Neutrophil (primary cell): ENCODE measurements at regions not wholly inside any gene's neighbourhood (a gene's known extent, or its start where the extent isn't known, plus 50 kb on each side); places are given as distances from the start of the nearest gene placed in this dataset.
"Not testable (repeated sequence)": the region's sequence is repeated elsewhere in the genome, so short reads cannot be mapped to it uniquely, and the experiment has no call there.

Experiments
- H3K27ac ChIP-seq: fragments of 200-600 bp; sonication (generic); 2 replicates; pipeline ENCODE4 v1.5.1; 2016; ENCODE audit warnings: mild to moderate bottlenecking, moderate library complexity
- H3K27me3 ChIP-seq: fragments of 200-600 bp; sonication (generic); 2 replicates; pipeline ENCODE4 v1.6.0; 2016; ENCODE audit warnings: mild to moderate bottlenecking
- H3K36me3 ChIP-seq: fragments of 200-600 bp; sonication (generic); 2 replicates; pipeline ENCODE4 v1.5.1; 2017
- H3K4me1 ChIP-seq, 2 experiments: fragments of 200-600 bp in 1 of 2; sonication (generic) in 1 of 2; 1 replicate in 1 of 2; 2 replicates in 1 of 2; pipeline versions ENCODE4 v1.5.1 to v1.6.1; 2013 to 2016; ENCODE audit warnings: low read depth in 1 of 2, low read length in 1 of 2, mild to moderate bottlenecking in 1 of 2, moderate library complexity in 1 of 2; ENCODE audit not compliant: control insufficient read depth in 1 of 2, insufficient read depth in 1 of 2
- H3K4me3 ChIP-seq, 2 experiments: fragments of 200-600 bp in 1 of 2; sonication (generic) in 1 of 2; 1 replicate in 1 of 2; 2 replicates in 1 of 2; pipeline ENCODE4 v1.5.1; 2013 to 2016; ENCODE audit warnings: low read depth in 1 of 2, low read length in 1 of 2, mild to moderate bottlenecking in 1 of 2, moderate library complexity in 1 of 2
- H3K9me3 ChIP-seq: fragments of 200-600 bp; sonication (generic); 2 replicates; pipeline ENCODE4 v1.5.1; 2016
- TF ChIP-seq, protein P1 (sequence below): fragments of 200-600 bp; sonication (generic); IDR thresholded peaks from 2 replicates; pipeline ENCODE4 v1.5.1; 2016; ENCODE audit warnings: antibody characterized with exemption

DNA sequence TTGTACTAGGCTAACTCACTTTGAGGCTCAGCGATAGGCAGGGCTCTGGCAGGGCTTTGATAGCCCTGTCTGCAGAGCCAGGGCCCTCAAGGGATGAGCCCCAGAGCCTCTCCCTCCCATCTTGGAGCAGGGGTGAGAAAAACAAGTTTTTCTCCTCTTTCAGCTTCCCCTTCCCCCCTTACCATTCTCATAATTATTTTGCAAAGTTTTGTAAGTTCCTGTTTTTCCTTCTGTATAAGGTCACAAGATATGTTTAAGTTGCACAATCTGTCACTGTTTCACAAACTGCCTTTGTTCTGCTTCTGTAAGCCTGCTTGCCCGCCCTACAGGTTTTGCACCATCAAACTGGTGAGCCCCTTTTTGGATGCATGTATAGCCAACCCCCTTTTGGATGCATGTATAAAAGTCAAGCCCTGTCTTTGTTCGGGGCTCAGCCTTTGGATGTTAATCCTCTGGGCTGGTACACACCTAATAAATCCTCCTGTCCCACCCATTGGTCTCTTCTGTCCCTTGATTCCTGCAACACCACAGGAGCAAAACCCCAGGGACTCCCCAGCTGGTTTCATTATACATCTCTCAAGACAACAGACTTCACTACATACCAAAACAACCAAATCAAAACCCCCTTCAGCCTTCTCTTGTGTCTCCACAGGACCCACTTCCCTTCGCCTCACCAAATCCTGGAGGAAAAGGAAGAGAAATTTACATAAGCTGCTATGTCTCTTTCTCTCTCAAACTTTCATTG lies 52.5 kb upstream of the RESF1 start:
- Histone ChIP-seq H3K4me3 (peak overlapping the region in 1 of 2 experiments; percentile 5), H3K36me3 (no peaks in the 10 kb centered on the region), H3K9me3 (no peaks in the 10 kb centered on the region), H3K27ac (peak overlapping the region; percentile 93), H3K27me3 (no peaks in the 10 kb centered on the region), H3K4me1 (peaks cover 27% of the 10 kb centered on the region in 2 experiments)
- TF ChIP-seq, protein P1, sequence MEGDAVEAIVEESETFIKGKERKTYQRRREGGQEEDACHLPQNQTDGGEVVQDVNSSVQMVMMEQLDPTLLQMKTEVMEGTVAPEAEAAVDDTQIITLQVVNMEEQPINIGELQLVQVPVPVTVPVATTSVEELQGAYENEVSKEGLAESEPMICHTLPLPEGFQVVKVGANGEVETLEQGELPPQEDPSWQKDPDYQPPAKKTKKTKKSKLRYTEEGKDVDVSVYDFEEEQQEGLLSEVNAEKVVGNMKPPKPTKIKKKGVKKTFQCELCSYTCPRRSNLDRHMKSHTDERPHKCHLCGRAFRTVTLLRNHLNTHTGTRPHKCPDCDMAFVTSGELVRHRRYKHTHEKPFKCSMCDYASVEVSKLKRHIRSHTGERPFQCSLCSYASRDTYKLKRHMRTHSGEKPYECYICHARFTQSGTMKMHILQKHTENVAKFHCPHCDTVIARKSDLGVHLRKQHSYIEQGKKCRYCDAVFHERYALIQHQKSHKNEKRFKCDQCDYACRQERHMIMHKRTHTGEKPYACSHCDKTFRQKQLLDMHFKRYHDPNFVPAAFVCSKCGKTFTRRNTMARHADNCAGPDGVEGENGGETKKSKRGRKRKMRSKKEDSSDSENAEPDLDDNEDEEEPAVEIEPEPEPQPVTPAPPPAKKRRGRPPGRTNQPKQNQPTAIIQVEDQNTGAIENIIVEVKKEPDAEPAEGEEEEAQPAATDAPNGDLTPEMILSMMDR, result peak; percentile 3

DNA sequence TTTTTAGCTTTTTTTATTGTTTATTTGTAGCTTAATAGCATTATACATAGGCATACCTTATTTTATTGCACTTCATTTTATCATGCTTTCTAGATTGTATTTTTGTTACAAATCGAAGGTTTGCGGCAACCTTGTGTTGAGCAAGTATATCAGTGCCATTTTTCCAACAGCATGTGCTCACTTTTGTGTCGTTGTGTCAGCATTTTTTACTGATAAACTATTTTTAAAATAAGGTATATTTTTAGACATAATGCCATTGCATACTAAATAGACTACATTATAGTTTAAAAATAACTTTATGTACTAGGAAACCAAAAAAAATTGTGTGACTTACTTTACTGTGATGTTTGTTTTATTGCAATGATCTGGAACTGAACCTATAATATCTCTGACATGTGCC lies 56.2 kb upstream of the RESF1 start:
- TF ChIP-seq, protein P1, result no peak
- Histone ChIP-seq H3K4me3 (no peak overlapping the region), H3K36me3 (no peaks in the 10 kb centered on the region), H3K27ac (no peak overlapping the region), H3K27me3 (no peaks in the 10 kb centered on the region), H3K4me1 (peaks cover 56% of the 10 kb centered on the region in 2 experiments), H3K9me3 (no peaks in the 10 kb centered on the region)

DNA sequence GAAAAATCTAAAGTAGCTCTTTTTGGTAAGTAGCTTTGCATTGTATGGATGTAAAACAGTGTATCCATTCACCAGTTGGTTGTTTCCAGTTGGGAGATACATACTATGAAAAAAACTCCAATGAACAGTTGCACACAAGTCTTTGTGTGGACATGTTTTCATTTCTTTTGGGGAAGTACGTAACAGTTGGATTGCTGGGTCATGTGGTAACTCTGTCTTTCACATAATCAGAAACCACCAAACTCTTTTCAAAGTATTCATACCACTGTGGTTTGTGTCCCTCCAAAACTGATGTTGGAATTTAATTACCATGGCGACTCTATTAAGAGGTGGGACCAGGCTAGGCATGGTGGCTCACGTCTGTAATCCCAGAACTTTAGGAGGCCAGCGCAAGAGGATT lies 58.9 kb upstream of the RESF1 start:
- H3K9me3 ChIP-seq, result no peaks in the 10 kb centered on the region
- H3K4me1 ChIP-seq, result peaks cover 54 to 55% of the 10 kb centered on the region in 2 experiments
- no peak overlapping the region for H3K4me3 ChIP-seq
- H3K36me3 ChIP-seq, result no peaks in the 10 kb centered on the region
- TF ChIP-seq, protein P1, result no peak
- peak overlapping the region; percentile 97 for H3K27ac ChIP-seq
- no peaks in the 10 kb centered on the region for H3K27me3 ChIP-seq

DNA sequence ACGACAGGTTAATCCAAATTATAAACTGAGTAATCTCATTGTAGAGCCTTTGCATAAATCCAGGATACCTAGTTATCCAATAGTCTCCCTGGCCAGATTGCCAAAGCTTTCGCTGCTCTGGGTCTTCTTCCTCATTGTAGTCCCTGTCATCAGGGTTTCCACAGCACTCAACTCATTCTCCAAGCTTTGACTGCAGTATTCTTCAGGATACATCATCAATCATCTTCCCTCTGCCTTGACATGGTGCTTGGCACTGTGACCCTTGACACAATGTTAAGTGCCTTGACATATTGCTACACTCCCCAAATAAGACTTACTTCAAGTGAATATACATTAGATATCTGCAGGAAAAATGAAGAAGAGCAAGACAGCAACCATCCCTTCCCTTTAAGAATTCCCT lies 60.1 kb upstream of the RESF1 start:
- Histone ChIP-seq H3K27me3 (no peaks in the 10 kb centered on the region), H3K4me3 (no peak overlapping the region), H3K36me3 (no peaks in the 10 kb centered on the region), H3K9me3 (peaks cover 6% of the 10 kb centered on the region), H3K27ac (peak overlapping the region; percentile 97), H3K4me1 (peaks cover 56 to 57% of the 10 kb centered on the region in 2 experiments)
- TF ChIP-seq, protein P1, result no peak

DNA sequence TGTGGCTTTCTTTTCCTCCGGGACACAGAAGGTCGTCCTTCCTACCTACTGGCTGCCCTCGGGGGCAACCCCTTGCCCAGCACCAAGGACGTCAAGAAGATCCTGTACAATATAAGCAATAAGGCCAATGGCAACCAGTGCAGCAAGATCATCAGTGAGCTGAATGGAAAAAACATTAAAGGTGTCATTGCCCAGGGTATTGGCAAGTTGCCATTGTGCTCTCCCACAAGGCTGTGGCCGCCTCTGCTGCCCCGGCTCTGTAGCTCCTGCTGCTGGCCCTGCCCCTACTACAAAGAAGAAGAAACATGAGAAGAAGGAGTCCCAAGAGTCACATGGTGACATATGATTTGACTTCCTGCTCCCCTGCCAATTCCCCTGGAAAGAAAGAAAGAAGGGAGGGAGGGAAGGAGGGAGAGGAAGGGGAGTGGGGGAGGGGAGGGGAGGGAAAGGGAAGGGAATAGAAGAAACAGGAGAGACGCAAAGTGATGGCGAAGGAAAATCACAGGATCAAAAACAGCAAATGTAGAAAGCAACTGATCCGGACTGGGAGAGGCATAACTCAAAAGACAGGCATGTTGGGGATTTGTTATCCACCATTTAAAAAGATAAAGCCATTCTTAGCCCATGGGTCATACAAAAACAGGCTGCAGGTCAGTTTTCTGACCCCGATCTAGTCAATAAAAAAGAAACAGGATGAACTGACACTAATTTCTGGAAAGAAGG lies 61.3 kb upstream of the RESF1 start:
- peak overlapping the region; percentile 37 to 40 for H3K4me3 ChIP-seq
- peak overlapping the region; percentile 97 for H3K27ac ChIP-seq
- peaks cover 56 to 57% of the 10 kb centered on the region in 2 experiments for H3K4me1 ChIP-seq

DNA sequence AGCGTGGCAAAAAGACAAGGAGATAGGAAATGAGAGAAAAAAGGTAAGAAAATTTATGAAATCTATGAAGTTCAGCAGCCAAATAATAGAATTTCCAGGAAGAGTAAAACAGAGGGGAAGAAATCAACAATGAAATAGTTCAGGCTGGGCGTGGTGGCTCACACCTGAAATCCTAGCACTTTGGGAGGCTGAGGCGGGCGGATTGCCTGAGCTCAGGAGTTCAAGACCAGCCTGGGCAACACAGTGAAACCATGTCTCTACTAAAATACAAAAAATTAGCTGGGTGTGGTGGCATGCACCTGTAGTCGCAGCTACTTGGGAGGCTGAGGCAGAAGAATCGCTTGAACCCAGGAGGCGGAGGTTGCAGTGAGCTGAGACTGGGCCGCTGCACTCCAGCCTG lies 62.1 kb upstream of the RESF1 start:
- not testable (repeated sequence) for H3K9me3 ChIP-seq, H3K36me3 ChIP-seq, H3K27me3 ChIP-seq
- Histone ChIP-seq H3K27ac (peak overlapping the region; percentile 97), H3K4me1 (peaks cover 56 to 57% of the 10 kb centered on the region in 2 experiments), H3K4me3 (peak overlapping the region; percentile 37 to 40)

More for the DNA sequence above, 61.3 kb upstream of the RESF1 start:
- Histone ChIP-seq H3K36me3 (no peaks in the 10 kb centered on the region), H3K9me3 (peaks cover 7% of the 10 kb centered on the region), H3K27me3 (no peaks in the 10 kb centered on the region)
- TF ChIP-seq, protein P1, result no peak
